ENCODE measurements at regions not wholly inside any gene's neighbourhood (a gene's known extent, or its start where the extent isn't known, plus 50 kb on each side); places are given as distances from the start of the nearest gene placed in this dataset.
A peak's percentile ranks its signal among the peaks of the same experiment; 100 is the strongest.

GRCh38 chr4:67380154-67380553 lies 165.1 kb downstream of the CENPC start:
- 90 to 97% (median 92%) methylated on average over 15 to 16 of the region's 16 CpGs for WGBS, 5 donors
- Histone ChIP-seq H3K4me3 (no peak overlapping the region), H3K4me1 (no peaks in the 10 kb centered on the region), H3K27me3 (replicated peaks in 1 of 7) (no peaks in the 10 kb centered on the region), H3K36me3 (no peaks in the 10 kb centered on the region), H3K9me3 (peaks cover 0 to 8% (median 0%) of the 10 kb centered on the region in 8 donors), H3K27ac (no peak overlapping the region)
- intact Hi-C loops (cut with DNase I; ENCODE audit: low total_unique reads): no loop called here
- TF ChIP-seq POLR2A (IDR thresholded peaks at IDR 0.05) (no peak), POLR2AphosphoS5 (IDR thresholded peaks at IDR 0.05) (no peak), CTCF (IDR thresholded peaks at IDR 0.05 in 8 of 11, conservative IDR thresholded peaks at IDR 0.05 in 3 of 11) (no peak)
- peak; percentile 57 for DNase-seq

GRCh38 chr4:67375291-67375690 lies 170.0 kb downstream of the CENPC start:
- no peak for TF ChIP-seq POLR2A (IDR thresholded peaks at IDR 0.05)
- TF ChIP-seq POLR2AphosphoS5 (IDR thresholded peaks at IDR 0.05): no peak
- no peak for TF ChIP-seq CTCF (IDR thresholded peaks at IDR 0.05 in 8 of 11, conservative IDR thresholded peaks at IDR 0.05 in 3 of 11)
- 82 to 92% (median 86%) methylated on average over 3 of the region's 3 CpGs for WGBS, 5 donors

GRCh38 chr4:67371615-67372014 lies 173.7 kb downstream of the CENPC start:
- TF ChIP-seq POLR2AphosphoS5 (IDR thresholded peaks at IDR 0.05): no peak
- TF ChIP-seq CTCF (IDR thresholded peaks at IDR 0.05 in 8 of 11, conservative IDR thresholded peaks at IDR 0.05 in 3 of 11): no peak
- no peak for TF ChIP-seq POLR2A (IDR thresholded peaks at IDR 0.05)
- no peak for DNase-seq
- H3K27me3 ChIP-seq (replicated peaks in 1 of 7): no peaks in the 10 kb centered on the region
- H3K9me3 ChIP-seq: no peaks in the 10 kb centered on the region
- WGBS, 5 donors: 58 to 92% (median 81%) methylated on average over 2 of the region's 2 CpGs
- H3K27ac ChIP-seq: no peak overlapping the region
- peaks cover 0 to 3% (median 0%) of the 10 kb centered on the region in 6 donors for H3K4me1 ChIP-seq
- no peak overlapping the region for H3K4me3 ChIP-seq
- H3K36me3 ChIP-seq: no peaks in the 10 kb centered on the region
- intact Hi-C loops (cut with DNase I; ENCODE audit: low total_unique reads): no loop called here

More at GRCh38 chr4:67375291-67375690, 170.0 kb downstream of the CENPC start:
- no peaks in the 10 kb centered on the region for H3K9me3 ChIP-seq
- no peak overlapping the region for H3K4me3 ChIP-seq
- intact Hi-C loops (cut with DNase I; ENCODE audit: low total_unique reads): no loop called here
- no peak overlapping the region for H3K27ac ChIP-seq
- H3K4me1 ChIP-seq: peaks cover 0 to 3% (median 0%) of the 10 kb centered on the region in 6 donors
- H3K27me3 ChIP-seq (replicated peaks in 1 of 7): no peaks in the 10 kb centered on the region
- no peak for DNase-seq
- no peaks in the 10 kb centered on the region for H3K36me3 ChIP-seq

GRCh38 chr4:67366311-67366861 lies 178.9 kb downstream of the CENPC start:
- intact Hi-C loops (cut with DNase I; ENCODE audit: low total_unique reads): no loop called here
- TF ChIP-seq CTCF (IDR thresholded peaks at IDR 0.05 in 8 of 11, conservative IDR thresholded peaks at IDR 0.05 in 3 of 11): no peak
- TF ChIP-seq POLR2AphosphoS5 (IDR thresholded peaks at IDR 0.05): no peak
- TF ChIP-seq POLR2A (IDR thresholded peaks at IDR 0.05): no peak
- 56 to 74% (median 60%) methylated on average over 3 of the region's 3 CpGs for WGBS, 5 donors

More at GRCh38 chr4:67366311-67366861, 178.9 kb downstream of the CENPC start:
- no peak overlapping the region for H3K27ac ChIP-seq
- H3K4me1 ChIP-seq: no peaks in the 10 kb centered on the region
- no peak for DNase-seq
- H3K27me3 ChIP-seq (replicated peaks in 1 of 7): peaks cover 0 to 4% (median 0%) of the 10 kb centered on the region in 7 donors
- H3K4me3 ChIP-seq: no peak overlapping the region
- H3K36me3 ChIP-seq: no peaks in the 10 kb centered on the region
- H3K9me3 ChIP-seq: peaks cover 0 to 24% (median 16%) of the 10 kb centered on the region in 8 donors
